ENCODE measurements at regions not wholly inside any gene's neighbourhood (a gene's known extent, or its start where the extent isn't known, plus 50 kb on each side); places are given as distances from the start of the nearest gene placed in this dataset.

DNA sequence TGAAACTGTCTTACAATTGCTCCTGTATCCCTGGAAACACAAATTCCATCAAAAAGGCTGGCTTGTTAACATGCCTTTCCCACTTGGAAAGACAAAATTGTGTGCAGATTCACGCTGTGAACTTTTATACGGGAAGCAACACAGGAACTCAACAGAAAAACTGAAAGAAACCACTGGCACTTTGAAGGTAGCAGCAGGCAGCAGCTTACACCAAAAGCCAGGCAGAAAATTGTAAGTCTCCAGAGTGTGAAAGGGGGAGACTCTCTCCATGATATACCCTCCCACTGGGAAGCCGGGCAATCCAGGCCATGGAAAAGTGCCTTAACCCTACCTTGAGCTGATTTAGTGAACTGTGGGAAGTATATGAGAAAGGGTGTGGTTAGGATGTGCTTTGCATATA, 943.7 kb downstream of the CDH18 start:
- TF ChIP-seq, protein P1, sequence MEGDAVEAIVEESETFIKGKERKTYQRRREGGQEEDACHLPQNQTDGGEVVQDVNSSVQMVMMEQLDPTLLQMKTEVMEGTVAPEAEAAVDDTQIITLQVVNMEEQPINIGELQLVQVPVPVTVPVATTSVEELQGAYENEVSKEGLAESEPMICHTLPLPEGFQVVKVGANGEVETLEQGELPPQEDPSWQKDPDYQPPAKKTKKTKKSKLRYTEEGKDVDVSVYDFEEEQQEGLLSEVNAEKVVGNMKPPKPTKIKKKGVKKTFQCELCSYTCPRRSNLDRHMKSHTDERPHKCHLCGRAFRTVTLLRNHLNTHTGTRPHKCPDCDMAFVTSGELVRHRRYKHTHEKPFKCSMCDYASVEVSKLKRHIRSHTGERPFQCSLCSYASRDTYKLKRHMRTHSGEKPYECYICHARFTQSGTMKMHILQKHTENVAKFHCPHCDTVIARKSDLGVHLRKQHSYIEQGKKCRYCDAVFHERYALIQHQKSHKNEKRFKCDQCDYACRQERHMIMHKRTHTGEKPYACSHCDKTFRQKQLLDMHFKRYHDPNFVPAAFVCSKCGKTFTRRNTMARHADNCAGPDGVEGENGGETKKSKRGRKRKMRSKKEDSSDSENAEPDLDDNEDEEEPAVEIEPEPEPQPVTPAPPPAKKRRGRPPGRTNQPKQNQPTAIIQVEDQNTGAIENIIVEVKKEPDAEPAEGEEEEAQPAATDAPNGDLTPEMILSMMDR (CRISPR knock-in tag; IDR thresholded peaks at IDR 0.05) = no peak
- TF ChIP-seq SALL2 (CRISPR knock-in tag; IDR thresholded peaks at IDR 0.05) = no peak

All from HepG2 (cell line).